Thymus (tissue), 11 donors: ENCODE measurements at regions not wholly inside any gene's neighbourhood (a gene's known extent, or its start where the extent isn't known, plus 50 kb on each side); places are given as distances from the start of the nearest gene placed in this dataset.
"Not testable (repeated sequence)": the region's sequence is repeated elsewhere in the genome, so short reads cannot be mapped to it uniquely, and the experiment has no call there.

Experiments
- DNase-seq, 9 donors: peaks; one replicate each; pipeline ENCODE4 v3.0.0-alpha.2; 2013; ENCODE audit warnings: low spot score in 9 of 9, low read depth in 6 of 9, missing footprints in 1 of 9
- H3K27ac ChIP-seq, 2 donors: one replicate each; pipeline ENCODE4 v1.5.1; 2013; ENCODE audit warnings: control low read depth in 1 of 2, low read depth in 1 of 2, low read length in 1 of 2, mild to moderate bottlenecking in 1 of 2, moderate library complexity in 1 of 2
- H3K27me3 ChIP-seq, 2 donors: one replicate each; pipeline ENCODE4 v1.5.1; 2013; ENCODE audit warnings: low read length in 1 of 2; ENCODE audit not compliant: control insufficient read depth in 2 of 2, insufficient read depth in 1 of 2
- H3K36me3 ChIP-seq, 2 donors: one replicate each; pipeline ENCODE4 v1.5.1; 2013; ENCODE audit warnings: low read length in 1 of 2, mild to moderate bottlenecking in 1 of 2, moderate library complexity in 1 of 2; ENCODE audit not compliant: control insufficient read depth in 2 of 2, insufficient read depth in 2 of 2
- H3K4me1 ChIP-seq, 2 donors: one replicate each; pipeline ENCODE4 v1.5.1; 2013; ENCODE audit warnings: low read length in 2 of 2; ENCODE audit not compliant: control insufficient read depth in 2 of 2, insufficient read depth in 2 of 2
- H3K4me3 ChIP-seq, 2 donors: one replicate each; pipeline ENCODE4 v1.5.1; 2013; ENCODE audit warnings: low read length in 2 of 2, control low read depth in 1 of 2, mild to moderate bottlenecking in 1 of 2
- H3K9me3 ChIP-seq, 2 donors: one replicate each; pipeline ENCODE4 v1.5.1; 2013; ENCODE audit warnings: low read length in 1 of 2, mild to moderate bottlenecking in 1 of 2; ENCODE audit not compliant: control insufficient read depth in 2 of 2, insufficient read depth in 1 of 2
- WGBS: extraction: QIAGEN DNeasy Blood & Tissue Kit; methylation state at CpG from one replicate; pipeline ENCODE4 v1.1.7; 2013; 5-methylcytosine and 5-hydroxymethylcytosine counted together
- donor health status: healthy.

- Histone ChIP-seq H3K4me3 (no peak overlapping the region), H3K27me3 (no peaks in the 10 kb centered on the region), H3K4me1 (no peaks in the 10 kb centered on the region), H3K36me3 (no peaks in the 10 kb centered on the region), H3K27ac (no peak overlapping the region), H3K9me3 (no peaks in the 10 kb centered on the region)
- DNase-seq: no peak
- 90% methylated on average over 7 of the region's 7 CpGs for WGBS
Observed at GRCh38 chr3:3951501-3951900, 152.3 kb downstream of the LRRN1 start.

DNA sequence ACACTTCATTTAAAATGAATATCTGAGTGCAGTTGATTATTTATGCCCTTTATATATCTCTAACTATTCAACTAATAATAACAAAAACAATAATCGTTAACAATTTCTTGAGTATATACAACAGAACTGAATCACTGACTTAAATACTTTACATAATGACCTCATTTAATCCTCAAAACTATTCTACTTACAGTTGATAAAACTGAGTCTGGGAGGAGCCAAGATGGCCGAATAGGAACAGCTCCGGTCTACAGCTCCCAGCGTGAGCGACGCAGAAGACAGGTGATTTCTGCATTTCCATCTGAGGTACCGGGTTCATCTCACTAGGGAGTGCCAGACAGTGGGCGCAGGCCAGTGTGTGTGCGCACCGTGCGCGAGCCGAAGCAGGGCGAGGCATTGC lies 163.6 kb downstream of the LRRN1 start:
- not testable (repeated sequence) for H3K4me3 ChIP-seq, H3K27ac ChIP-seq, DNase-seq, H3K36me3 ChIP-seq, H3K27me3 ChIP-seq, H3K4me1 ChIP-seq, H3K9me3 ChIP-seq
- 85% methylated on average over 6 of the region's 14 CpGs for WGBS

DNA sequence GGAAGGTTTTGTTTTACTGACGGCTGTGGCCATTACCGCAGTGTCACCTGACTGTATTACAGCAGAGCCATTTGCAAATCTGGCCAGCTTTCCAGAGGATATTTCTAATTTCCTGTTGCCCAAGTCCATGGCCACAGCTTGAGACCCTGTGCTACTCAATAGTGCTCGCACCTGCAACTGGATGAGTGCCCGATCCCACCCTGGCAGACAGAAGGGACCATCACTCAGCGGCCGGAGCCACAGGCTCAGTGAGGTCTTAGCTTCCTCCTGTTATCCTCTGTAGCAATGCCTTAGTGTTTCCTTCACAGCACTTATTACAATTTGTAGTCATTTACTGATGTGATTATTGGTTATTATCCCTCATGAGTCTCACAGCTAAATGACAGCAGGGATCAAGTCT lies 184.8 kb downstream of the LRRN1 start:
- no peaks in the 10 kb centered on the region for H3K27me3 ChIP-seq
- WGBS: 96% methylated on average over 6 of the region's 6 CpGs
- H3K9me3 ChIP-seq: no peaks in the 10 kb centered on the region
- no peaks in the 10 kb centered on the region for H3K36me3 ChIP-seq
- H3K27ac ChIP-seq: no peak overlapping the region
- no peak overlapping the region for H3K4me3 ChIP-seq
- no peaks in the 10 kb centered on the region for H3K4me1 ChIP-seq
- DNase-seq: no peak

DNA sequence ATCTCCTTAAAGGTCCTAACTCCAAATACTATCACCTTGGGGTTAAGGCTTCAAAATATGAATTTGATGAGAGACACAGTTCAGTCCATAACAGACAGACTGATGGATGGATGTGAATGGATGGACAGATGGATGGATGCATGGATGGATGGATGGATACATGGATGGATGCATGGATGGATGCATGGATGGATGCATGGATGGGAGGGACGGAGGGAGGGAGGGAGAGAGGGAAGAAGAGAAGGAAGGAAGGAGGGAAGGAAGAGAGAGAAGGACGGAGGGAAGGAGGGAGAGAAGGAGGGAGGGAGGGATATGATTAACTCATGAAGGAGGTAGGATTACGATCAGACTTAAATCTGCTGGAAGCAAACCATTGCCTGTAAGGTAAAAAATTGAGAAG lies 192.4 kb downstream of the LRRN1 start:
- H3K9me3 ChIP-seq: no peaks in the 10 kb centered on the region
- no peak overlapping the region for H3K4me3 ChIP-seq
- H3K27ac ChIP-seq: no peak overlapping the region
- no peaks in the 10 kb centered on the region for H3K4me1 ChIP-seq
- DNase-seq: no peak
- WGBS: 99% methylated on average over 3 of the region's 3 CpGs
- H3K27me3 ChIP-seq: no peaks in the 10 kb centered on the region
- no peaks in the 10 kb centered on the region for H3K36me3 ChIP-seq

DNA sequence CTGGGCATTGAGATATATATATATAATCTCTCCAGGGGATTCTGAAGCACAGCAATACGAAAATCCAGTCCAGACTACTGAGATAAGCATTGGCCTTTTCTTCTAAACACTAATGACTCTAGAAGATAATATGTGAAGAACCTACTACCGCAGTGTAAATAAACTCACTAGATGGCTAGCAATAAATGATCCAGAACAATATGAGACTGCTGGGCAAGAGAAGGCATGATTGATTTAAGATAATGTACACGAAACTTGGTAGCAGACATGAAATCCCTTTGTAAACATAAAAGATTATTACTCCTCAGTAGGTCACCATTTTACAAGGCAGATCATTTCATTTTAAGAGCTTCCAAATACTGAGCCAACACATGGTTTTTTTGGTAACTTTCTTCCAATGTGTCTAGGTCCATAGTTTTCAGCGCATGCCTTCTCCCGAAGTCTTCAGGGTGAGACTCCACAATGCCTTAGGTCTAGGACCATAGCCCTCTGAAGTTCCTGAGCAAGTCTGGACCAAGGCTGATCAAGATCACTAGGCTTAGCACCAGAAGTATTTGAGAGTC lies 193.2 kb downstream of the LRRN1 start:
- no peak overlapping the region for H3K27ac ChIP-seq
- DNase-seq: no peak
- no peaks in the 10 kb centered on the region for H3K9me3 ChIP-seq
- 94% methylated on average over 5 of the region's 5 CpGs for WGBS
- H3K27me3 ChIP-seq: no peaks in the 10 kb centered on the region
- H3K4me3 ChIP-seq: no peak overlapping the region
- H3K4me1 ChIP-seq: no peaks in the 10 kb centered on the region
- no peaks in the 10 kb centered on the region for H3K36me3 ChIP-seq

- Histone ChIP-seq H3K4me3 (no peak overlapping the region), H3K4me1 (no peaks in the 10 kb centered on the region), H3K27ac (no peak overlapping the region), H3K27me3 (no peaks in the 10 kb centered on the region), H3K36me3 (no peaks in the 10 kb centered on the region), H3K9me3 (no peaks in the 10 kb centered on the region)
- WGBS: 45% methylated on average over 5 of the region's 5 CpGs
- peak; percentile 23 to 80 (median 42) for DNase-seq
Observed at GRCh38 chr3:3998140-3998922, 199.1 kb downstream of the LRRN1 start.

DNA sequence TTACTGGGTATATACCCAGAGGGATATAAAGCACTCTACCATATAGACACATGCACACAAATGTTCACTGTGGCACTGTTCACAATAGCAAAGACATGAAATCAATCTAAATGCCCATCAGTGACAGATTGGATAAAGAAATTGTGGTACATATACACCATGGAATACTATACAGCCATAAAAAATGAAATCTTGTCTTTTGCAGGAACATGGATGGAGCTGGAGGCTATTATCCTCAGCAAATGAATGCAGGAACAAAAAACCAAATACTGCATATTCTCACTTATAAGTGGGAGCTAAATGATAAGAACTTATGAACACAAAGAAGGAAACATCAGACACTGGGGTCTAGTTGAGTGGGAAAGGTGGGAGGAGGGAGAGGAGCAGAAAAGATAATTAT lies 200.1 kb downstream of the LRRN1 start:
- H3K4me1 ChIP-seq, H3K4me3 ChIP-seq, H3K27ac ChIP-seq, H3K9me3 ChIP-seq, H3K36me3 ChIP-seq, DNase-seq, H3K27me3 ChIP-seq: not testable (repeated sequence)

GRCh38 chr3:4001976-4002375 lies 202.7 kb downstream of the LRRN1 start:
- no peaks in the 10 kb centered on the region for H3K4me1 ChIP-seq
- no peaks in the 10 kb centered on the region for H3K27me3 ChIP-seq
- H3K36me3 ChIP-seq: no peaks in the 10 kb centered on the region
- no peaks in the 10 kb centered on the region for H3K9me3 ChIP-seq
- DNase-seq: no peak
- H3K4me3 ChIP-seq: no peak overlapping the region
- H3K27ac ChIP-seq: no peak overlapping the region

GRCh38 chr3:4006288-4006687 lies 207.1 kb downstream of the LRRN1 start:
- H3K4me3 ChIP-seq: no peak overlapping the region
- no peak overlapping the region for H3K27ac ChIP-seq
- no peaks in the 10 kb centered on the region for H3K27me3 ChIP-seq
- no peaks in the 10 kb centered on the region for H3K9me3 ChIP-seq
- no peak for DNase-seq
- 81% methylated on average over 2 of the region's 2 CpGs for WGBS
- H3K36me3 ChIP-seq: no peaks in the 10 kb centered on the region
- H3K4me1 ChIP-seq: no peaks in the 10 kb centered on the region
